HG02981 (cell line): ENCODE measurements at regions not wholly inside any gene's neighbourhood (a gene's known extent, or its start where the extent isn't known, plus 50 kb on each side); places are given as distances from the start of the nearest gene placed in this dataset.

Experiments
- ATAC-seq: cut with Tn5 transposase; IDR thresholded peaks from one replicate; pipeline ENCODE4 v1.9.1; 2021; ENCODE audit warnings: mild to moderate bottlenecking, moderate library complexity; ENCODE audit not compliant: unreplicated experiment

DNA sequence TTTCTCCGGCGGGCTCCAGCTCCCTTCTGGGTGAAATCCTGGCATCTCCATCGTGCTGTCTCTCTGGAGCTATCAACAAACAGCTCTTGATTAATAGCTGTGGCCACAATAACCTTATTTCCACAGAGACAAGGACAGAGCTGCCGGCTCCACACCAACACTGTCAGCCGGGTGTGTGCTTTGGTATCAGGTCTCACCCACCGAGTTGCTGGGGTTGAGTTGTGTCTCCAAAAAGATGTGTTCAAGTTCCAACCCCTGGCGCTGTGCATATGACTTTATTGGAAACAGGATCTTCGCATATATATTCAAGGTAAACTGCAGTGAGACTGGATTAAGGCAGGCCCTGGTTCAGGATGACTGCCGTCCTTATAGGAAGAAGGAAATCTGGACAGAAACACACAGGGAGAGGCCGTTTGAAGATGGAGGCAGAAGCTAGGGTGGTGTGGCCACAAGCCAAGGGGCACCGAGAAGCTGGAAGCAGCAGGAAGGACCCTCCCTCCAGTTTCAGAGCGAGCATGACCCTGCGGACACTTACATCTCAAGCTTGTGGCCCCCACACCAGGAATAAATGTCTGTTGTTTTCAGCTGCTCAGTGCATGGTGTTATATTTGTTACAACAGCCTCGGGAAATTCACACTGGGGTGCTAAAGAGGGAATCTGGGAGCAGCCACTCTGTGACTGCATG lies 88.4 kb upstream of the TMPRSS2 start:
- no peak for ATAC-seq

GRCh38 chr21:41594268-41594667 lies 86.3 kb upstream of the TMPRSS2 start:
- ATAC-seq: no peak

GRCh38 chr21:41593760-41594138 lies 85.8 kb upstream of the TMPRSS2 start:
- ATAC-seq: no peak

- no peak for ATAC-seq
Observed at GRCh38 chr21:41593051-41593759, 85.2 kb upstream of the TMPRSS2 start.

DNA sequence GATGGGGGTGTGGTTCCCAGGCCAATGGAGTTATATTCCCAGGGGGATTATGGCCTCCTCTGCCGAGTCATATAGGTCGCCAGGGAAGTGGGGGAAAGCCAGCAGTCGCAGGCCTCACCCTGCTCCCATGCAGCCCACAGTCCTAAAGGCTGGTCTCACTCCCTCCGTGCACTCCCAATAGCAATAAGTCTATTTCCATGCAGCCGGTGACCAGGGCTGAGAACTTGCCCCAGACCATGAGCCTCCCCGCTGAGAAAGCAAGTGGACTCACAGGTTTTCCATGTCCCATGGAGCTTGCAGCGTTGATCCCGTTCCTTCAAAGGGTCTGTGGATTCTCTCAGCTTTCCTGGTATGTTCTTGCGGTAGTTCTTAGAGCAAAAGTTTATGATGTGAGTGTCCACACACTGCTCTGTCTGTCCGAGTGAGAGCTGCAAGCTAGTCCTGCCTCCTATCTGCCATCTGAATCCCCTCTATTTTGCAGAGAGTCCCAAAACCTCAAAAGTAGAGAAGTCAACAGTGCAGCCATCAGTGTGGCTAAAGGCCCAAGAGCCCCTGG lies 81.7 kb upstream of the TMPRSS2 start:
- no peak for ATAC-seq

DNA sequence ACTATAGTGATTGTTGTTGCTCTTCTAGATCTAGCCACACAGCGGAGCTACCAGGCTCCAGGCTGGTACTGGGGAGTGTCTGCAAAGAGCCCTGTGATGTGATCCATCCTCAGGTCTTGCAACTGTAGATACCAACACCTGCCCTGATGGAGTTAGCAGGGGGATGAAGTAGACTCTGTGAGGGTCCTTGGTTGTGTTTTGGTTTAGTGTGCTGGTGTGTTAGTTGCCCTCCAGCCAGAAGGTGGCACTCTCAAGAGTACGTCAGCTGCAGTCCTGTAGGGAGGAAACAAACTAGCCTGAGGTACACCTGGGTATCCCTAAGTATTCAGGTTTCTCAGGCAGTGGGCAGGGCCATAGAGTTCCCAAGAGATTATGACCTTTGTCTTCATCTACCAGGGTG lies 81.2 kb upstream of the TMPRSS2 start:
- no peak for ATAC-seq

DNA sequence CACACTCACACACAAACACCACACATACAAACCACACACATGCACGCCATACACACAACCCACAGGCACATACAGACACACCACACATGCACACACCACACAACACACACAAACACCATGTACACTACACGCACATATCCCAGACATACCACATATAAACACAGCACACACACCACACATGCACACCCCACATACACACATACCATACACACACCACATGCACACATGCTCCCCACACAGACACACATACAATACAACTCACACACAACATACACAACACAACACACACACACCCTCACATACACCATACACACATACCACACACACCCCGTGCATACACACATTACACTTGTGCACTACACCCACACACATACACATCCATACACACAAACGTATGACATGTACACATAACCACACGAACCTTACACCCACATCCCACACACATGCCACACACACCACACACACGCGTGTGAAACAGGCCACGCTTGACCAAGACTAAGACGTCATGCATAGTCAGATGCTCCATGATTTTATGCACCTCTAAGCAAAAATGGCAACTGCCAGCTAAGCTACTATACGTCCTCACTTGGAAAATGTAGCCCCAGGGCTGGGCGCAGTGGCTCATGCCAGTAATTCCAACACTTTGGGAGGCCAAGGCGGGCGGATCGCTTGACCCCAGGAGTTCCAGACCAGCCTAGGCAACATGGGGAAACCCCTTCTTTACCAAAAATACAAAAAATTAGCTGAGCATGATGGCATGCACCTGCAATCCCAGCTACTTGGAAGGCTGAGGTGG lies 77.4 kb upstream of the TMPRSS2 start:
- no peak for ATAC-seq

- no peak for ATAC-seq
Observed at GRCh38 chr21:41584603-41585176, 76.7 kb upstream of the TMPRSS2 start.

- ATAC-seq: no peak
Observed at GRCh38 chr21:41583274-41583790, 75.4 kb upstream of the TMPRSS2 start.

- ATAC-seq: no peak
Observed at GRCh38 chr21:41582866-41583265, 74.9 kb upstream of the TMPRSS2 start.

- ATAC-seq: no peak
Observed at GRCh38 chr21:41582298-41582840, 74.4 kb upstream of the TMPRSS2 start.

DNA sequence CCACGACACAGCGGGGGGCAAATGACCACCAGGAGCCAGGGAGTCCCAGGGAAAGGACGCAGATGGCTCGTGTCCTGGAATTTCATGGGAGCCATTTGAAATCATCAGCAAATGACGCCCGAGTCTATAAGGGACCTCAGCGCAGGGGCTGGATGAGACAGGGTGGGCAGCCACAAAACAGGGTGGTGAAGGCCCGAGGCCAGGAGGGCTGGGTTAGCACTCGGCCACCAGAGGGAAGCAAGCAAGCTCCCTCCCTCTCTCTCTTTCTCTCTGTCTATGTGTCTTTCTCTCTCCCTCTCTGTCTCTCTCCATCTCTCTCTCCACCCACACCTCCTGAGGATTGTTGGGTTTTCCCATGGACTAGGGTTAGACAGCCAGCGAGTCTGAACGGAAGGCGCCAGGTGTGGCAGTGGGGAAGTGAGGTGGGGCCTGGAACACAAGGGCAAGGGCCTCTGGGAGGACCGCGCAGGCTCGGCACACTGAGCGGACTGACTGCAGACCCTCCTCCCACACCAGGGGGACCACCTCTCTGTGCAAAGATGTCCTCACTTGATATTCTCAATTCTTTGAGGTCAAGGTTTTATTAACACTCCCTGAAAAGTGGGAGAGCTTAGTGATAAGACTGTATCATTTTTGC lies 73.8 kb upstream of the TMPRSS2 start:
- ATAC-seq: no peak

DNA sequence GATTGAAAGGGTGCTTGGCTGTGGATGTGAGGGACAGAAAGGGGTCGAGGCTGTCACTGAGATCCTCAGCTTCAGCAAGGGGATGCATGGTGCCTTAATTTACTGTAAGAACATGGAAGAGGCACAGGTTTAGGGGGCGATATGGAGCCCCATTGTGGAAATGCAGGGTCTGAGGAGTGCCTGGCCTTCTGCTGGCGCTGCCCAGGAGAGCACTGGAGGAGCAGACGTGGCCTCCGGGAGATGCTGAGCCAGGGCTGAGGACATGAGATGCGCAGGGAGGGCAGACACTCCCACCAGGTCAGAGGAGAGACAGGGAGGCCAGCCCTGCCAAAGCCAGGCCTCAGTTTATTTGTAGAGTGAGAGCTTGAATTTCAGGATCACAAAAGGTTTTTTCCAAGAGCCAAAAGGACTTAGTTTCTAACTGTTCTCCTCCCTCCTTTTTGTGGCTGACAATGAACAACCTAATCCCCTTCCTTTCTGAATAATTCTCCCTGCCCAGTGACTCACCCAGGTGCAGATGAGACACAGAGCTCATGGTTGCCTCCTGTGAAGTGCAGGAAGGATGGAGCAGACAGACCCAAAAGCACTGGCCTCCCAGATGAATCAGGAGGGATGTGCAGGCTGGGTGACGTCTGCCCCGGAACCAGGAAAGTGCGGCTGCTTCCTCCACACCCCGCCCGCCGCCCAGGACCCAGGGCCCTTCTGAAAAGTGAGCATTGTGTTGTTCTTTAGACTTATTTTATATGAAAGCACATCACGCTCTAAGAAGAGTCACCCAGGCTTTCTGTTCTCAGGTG lies 73.0 kb upstream of the TMPRSS2 start:
- no peak for ATAC-seq

GRCh38 chr21:41579692-41580091 lies 71.7 kb upstream of the TMPRSS2 start:
- no peak for ATAC-seq

- no peak for ATAC-seq
Observed at GRCh38 chr21:41578716-41579115, 70.8 kb upstream of the TMPRSS2 start.

GRCh38 chr21:41578083-41578482 lies 70.1 kb upstream of the TMPRSS2 start:
- no peak for ATAC-seq

GRCh38 chr21:41576013-41576615 lies 68.2 kb upstream of the TMPRSS2 start:
- no peak for ATAC-seq

DNA sequence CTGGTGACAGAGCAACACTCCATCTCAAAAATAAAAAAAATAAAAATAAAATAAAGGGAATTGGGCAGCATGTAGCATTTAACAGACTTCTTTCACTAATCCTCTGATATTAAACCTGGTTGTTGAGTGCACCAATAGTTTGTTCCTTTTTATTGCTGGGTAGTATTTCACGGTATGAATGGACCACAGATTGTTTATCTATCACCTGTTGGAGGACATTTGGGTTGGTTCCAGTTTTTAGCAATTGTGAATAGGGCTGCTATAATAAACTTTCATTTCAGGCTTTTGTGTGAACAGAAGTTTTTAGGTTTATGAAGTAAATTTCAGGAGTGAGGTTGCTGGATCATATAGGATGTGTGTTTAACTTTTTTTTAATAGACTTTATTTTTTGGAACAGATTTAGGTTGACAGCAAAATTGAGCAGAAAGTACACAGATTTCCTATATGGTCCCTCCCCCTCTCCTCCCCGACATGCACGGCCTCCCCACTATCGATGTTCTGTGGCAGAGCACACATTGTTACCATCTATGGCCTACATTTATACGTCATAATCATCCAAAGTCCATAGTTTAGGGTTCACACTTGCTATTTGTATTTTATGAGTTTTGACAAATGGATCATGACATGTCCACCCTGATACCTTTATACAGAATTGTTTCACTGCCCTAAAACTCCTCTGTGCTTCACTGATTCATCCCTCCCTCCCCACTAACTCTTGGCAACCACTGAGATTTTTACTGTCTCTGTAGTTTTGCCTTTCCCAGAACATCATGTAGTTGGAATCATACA lies 66.1 kb upstream of the TMPRSS2 start:
- no peak for ATAC-seq
